ENCODE measurements at regions not wholly inside any gene's neighbourhood (a gene's known extent, or its start where the extent isn't known, plus 50 kb on each side); places are given as distances from the start of the nearest gene placed in this dataset.

DNA sequence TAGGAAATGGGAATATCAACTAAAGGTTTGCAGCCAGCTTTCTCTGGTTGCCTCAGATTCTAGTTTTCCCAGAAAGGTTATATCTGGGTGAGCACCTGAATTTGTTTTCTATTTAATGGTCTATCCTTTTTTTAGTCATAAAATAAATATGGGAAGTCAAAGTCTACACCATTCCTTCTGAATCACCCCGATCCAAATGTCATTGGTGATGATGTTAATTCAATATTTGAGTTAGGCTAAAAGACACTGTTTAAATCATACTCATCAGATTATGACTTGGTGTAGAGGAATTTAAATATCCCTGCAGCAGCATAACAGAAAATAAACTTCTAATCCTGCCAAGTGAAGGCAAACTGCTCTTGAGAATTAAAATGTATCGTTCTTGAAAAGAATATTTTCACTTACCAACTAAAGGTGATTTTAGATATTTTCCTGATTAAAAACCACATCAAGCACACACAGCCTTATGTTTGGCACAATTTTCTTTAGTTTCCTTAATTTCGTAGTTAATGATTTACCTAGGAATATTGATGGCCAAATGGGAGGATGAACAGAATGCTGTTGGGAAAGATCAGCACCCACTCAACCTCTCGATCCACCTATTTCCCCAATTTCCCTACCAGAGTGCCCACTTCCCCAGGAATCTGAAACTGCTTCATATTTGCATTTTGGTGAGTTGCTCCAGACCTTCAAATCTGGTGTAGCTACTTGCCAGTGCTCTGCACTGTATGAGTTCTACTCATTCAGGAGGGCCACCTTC, 103.1 kb upstream of the TSLP start:
- Histone ChIP-seq H3K9me3 (ENCODE audit: insufficient read depth in 2 of 2, low read depth in 1 of 2, low read length in 1 of 2) (no peaks in the 10 kb centered on the region), H3K23me2 (ENCODE audit: low read depth, low read length) (no peaks in the 10 kb centered on the region), H2AFZ (ENCODE audit: low read length) (no peak overlapping the region), H2AK5ac (ENCODE audit: low read depth, low read length) (no peak overlapping the region), H3K4me2 (ENCODE audit: insufficient read depth in 1 of 2, low read depth in 2 of 2, low read length in 2 of 2) (no peak overlapping the region), H3K27ac (ENCODE audit: low read depth, low read length) (no peak overlapping the region), H2BK12ac (ENCODE audit: low read depth, low read length) (no peak overlapping the region), H3K56ac (replicated peaks; ENCODE audit: insufficient read length, low read depth, low read length) (no peak overlapping the region), H3K23ac (ENCODE audit: insufficient read length) (no peak overlapping the region), H4K5ac (ENCODE audit: insufficient read length, low read depth, low read length) (no peak overlapping the region), H4K8ac (ENCODE audit: extremely low read depth, insufficient read depth, low read length) (no peak overlapping the region), H3K79me2 (ENCODE audit: control insufficient read depth in 1 of 2, insufficient read depth in 2 of 2, low read length in 2 of 2) (no peaks in the 10 kb centered on the region), H2BK5ac (ENCODE audit: low read depth, low read length) (no peak overlapping the region), H3K4me1 (replicated peaks in 1 of 4; ENCODE audit: control insufficient read depth in 3 of 4, insufficient read depth in 4 of 4, low read length in 3 of 4) (no peaks in the 10 kb centered on the region), H3K4ac (replicated peaks; ENCODE audit: insufficient read length, low read depth, low read length) (no peak overlapping the region), H2BK120ac (replicated peaks; ENCODE audit: low read depth, low read length) (no peak overlapping the region), H2BK15ac (ENCODE audit: low read length) (no peak overlapping the region), H3K9ac (replicated peaks in 1 of 4; ENCODE audit: extremely low read depth in 1 of 4, low read depth in 3 of 4, low read length in 3 of 4) (peak overlapping the region in 1 of 4 experiments; percentile 34; a peak in 1 of 7 replicates), H3K36me3 (ENCODE audit: control insufficient read depth in 2 of 4, insufficient read depth in 4 of 4, low read length in 3 of 4) (no peaks in the 10 kb centered on the region), H3K4me3 (ENCODE audit: extremely low read depth in 1 of 4, insufficient read depth in 2 of 4, low read depth in 3 of 4, low read length in 4 of 4) (no peak overlapping the region), H3K79me1 (ENCODE audit: low read depth, low read length) (no peaks in the 10 kb centered on the region), H4K91ac (replicated peaks; ENCODE audit: insufficient read length, low read length) (no peak overlapping the region), H3K14ac (ENCODE audit: insufficient read length) (no peak overlapping the region), H2BK20ac (ENCODE audit: low read length) (no peak overlapping the region), H4K20me1 (replicated peaks in 1 of 2; ENCODE audit: control insufficient read depth in 1 of 2, insufficient read depth in 2 of 2, low read length in 2 of 2) (no peaks in the 10 kb centered on the region), H3K27me3 (replicated peaks in 1 of 4; ENCODE audit: control insufficient read depth in 3 of 4, extremely low read depth in 1 of 4, insufficient read depth in 3 of 4, low read length in 3 of 4) (no peaks in the 10 kb centered on the region), H3K18ac (ENCODE audit: extremely low read depth, low read length) (no peak overlapping the region)
- no peak for DNase-seq (ENCODE audit: low read depth in 1 of 2, low spot score in 2 of 2)
- TF ChIP-seq JUN (IDR thresholded peaks at IDR 0.05; ENCODE audit: low read depth, low read length) (no peak), RNF2 (IDR thresholded peaks at IDR 0.05; ENCODE audit: borderline replicate concordance, low read depth, low read length, missing control alignments, poor library complexity, severe bottlenecking) (no peak), KDM4A (IDR thresholded peaks at IDR 0.05; ENCODE audit: low read depth, low read length, severe bottlenecking) (no peak), ASH2L (IDR thresholded peaks at IDR 0.05; ENCODE audit: low read length) (no peak), HDAC2 (IDR thresholded peaks at IDR 0.05; ENCODE audit: borderline replicate concordance in 1 of 2, low read depth in 2 of 2, low read length in 2 of 2) (no peak), TAF7 (optimal IDR thresholded peaks at IDR 0.05; ENCODE audit: borderline replicate concordance, low read depth, low read length) (no peak), EZH2 (IDR thresholded peaks at IDR 0.05; ENCODE audit: low read depth, low read length, severe bottlenecking) (no peak)
- TF ChIP-seq, protein P1, sequence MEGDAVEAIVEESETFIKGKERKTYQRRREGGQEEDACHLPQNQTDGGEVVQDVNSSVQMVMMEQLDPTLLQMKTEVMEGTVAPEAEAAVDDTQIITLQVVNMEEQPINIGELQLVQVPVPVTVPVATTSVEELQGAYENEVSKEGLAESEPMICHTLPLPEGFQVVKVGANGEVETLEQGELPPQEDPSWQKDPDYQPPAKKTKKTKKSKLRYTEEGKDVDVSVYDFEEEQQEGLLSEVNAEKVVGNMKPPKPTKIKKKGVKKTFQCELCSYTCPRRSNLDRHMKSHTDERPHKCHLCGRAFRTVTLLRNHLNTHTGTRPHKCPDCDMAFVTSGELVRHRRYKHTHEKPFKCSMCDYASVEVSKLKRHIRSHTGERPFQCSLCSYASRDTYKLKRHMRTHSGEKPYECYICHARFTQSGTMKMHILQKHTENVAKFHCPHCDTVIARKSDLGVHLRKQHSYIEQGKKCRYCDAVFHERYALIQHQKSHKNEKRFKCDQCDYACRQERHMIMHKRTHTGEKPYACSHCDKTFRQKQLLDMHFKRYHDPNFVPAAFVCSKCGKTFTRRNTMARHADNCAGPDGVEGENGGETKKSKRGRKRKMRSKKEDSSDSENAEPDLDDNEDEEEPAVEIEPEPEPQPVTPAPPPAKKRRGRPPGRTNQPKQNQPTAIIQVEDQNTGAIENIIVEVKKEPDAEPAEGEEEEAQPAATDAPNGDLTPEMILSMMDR (IDR thresholded peaks at IDR 0.05; ENCODE audit: control extremely low read depth in 1 of 3, insufficient read depth in 1 of 3, low read depth in 1 of 3, low read length in 3 of 3): no peak
- no peak for FAIRE-seq
- POLR2A ChIA-PET (ENCODE audit: partially characterized antibody): no interaction called here
- 81% methylated on average over 4 of the region's 4 CpGs; no CpG with 5 or more reads in 1 of the 2 experiments for WGBS, 2 experiments (ENCODE audit: extremely low coverage in 1 of 2, insufficient coverage in 1 of 2, insufficient read length in 1 of 2, insufficient replicate concordance in 2 of 2, low coverage in 1 of 2, low lambda C conversion rate in 2 of 2, missing lambda C conversion rate in 1 of 2)
- CTCF ChIA-PET (ENCODE audit: partially characterized antibody): no interaction called here
